NCI-H69 (cell line): ENCODE measurements at regions not wholly inside any gene's neighbourhood (a gene's known extent, or its start where the extent isn't known, plus 50 kb on each side); places are given as distances from the start of the nearest gene placed in this dataset.

Experiments
- DNase-seq: peaks from one replicate; lab custom pipeline; 2025; lab: John Stamatoyannopoulos, UW

GRCh38 chr12:60337839-60338549 is 742.2 kb downstream of the SLC16A7 start:
- DNase-seq, result no peak

GRCh38 chr12:60345442-60345841 is 749.6 kb downstream of the SLC16A7 start:
- no peak for DNase-seq

GRCh38 chr12:60349232-60349978 is 753.6 kb downstream of the SLC16A7 start:
- no peak for DNase-seq

GRCh38 chr12:60387356-60387755 is 791.5 kb downstream of the SLC16A7 start:
- no peak for DNase-seq

- DNase-seq, result no peak
Measured at GRCh38 chr12:60391051-60391450, 795.2 kb downstream of the SLC16A7 start.

DNA sequence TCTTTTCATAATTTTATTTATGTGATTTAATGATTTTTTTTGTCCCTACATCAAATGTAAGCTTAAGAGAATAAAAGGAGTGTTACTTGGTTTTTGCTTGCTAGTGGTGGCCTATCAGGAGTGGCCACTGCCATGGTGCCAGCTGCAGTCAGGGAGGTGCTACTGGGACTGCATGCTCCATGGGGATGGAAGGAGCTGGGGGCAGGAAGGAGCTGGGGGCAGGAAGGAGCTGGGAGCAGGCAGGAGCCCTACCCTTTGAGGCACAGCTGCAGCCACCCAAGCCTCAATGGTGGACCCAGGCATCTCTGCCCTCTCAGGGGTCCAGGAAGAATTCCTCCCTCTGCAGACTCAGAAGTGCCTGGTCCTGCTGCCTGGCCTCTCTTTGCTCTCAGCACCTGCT is 796.0 kb downstream of the SLC16A7 start:
- DNase-seq, result no peak

GRCh38 chr12:60393093-60393492 is 797.3 kb downstream of the SLC16A7 start:
- DNase-seq, result no peak

DNA sequence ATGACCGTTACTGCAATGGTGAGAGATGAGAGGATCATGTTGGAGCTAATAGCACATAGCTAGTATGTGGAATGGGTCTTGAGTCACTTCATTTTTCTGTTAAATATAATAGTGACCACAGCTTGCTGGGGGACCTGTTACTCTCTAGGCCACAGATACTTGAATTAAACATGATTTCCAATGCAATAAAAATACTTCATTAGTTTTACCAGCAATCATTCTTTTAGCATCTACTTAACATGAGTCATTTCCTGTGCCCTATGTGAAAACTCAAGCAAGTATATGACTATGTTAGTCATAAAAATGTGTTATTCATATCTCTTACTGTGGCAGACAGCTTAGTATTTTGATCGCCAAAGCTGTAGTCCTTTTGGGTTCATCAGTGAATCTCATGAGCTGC is 798.8 kb downstream of the SLC16A7 start:
- no peak for DNase-seq

DNA sequence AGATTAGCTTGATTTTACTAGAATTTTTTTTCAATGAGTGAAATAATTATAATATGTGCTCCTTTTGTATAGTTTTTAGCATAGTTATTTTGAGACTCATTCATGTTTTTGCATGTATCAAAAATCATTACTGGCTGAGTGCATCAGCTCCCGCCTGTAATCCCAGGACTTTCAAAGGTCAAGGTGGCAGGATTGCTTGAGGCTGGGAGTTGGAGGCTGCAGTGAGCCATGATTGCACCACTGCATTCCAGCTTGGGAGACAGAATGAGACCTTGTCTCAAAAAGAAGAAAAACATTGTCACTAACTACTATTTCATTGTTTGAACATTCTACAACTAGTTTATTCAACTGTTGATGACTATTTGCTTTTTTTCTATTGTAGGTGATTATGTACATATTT is 802.7 kb downstream of the SLC16A7 start:
- DNase-seq, result no peak

GRCh38 chr12:60399064-60399463 is 803.2 kb downstream of the SLC16A7 start:
- DNase-seq, result no peak

DNA sequence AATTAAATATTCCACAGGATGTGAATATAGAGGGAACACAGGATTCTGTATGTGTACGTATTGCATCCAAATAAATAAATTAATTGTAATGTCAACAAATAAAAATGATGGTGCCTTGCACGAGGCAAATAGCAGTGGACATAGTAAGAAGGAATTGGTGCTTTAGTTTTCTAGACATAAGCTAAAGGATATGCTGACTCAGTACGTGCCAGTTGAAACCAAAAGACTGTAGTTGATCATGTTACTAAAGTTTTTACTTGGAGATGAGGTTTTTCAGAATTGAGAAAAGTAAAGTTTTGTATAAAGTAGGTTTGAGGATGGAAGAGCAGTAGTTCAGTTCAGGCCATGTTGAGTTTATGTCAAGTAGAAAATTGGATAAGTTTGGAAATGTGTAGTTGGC is 807.2 kb downstream of the SLC16A7 start:
- no peak for DNase-seq

GRCh38 chr12:60415351-60415750 is 819.5 kb downstream of the SLC16A7 start:
- no peak for DNase-seq

- DNase-seq, result no peak
Measured at GRCh38 chr12:60419986-60420385, 824.2 kb downstream of the SLC16A7 start.

- DNase-seq, result no peak
Measured at GRCh38 chr12:60421741-60422140, 825.9 kb downstream of the SLC16A7 start.

DNA sequence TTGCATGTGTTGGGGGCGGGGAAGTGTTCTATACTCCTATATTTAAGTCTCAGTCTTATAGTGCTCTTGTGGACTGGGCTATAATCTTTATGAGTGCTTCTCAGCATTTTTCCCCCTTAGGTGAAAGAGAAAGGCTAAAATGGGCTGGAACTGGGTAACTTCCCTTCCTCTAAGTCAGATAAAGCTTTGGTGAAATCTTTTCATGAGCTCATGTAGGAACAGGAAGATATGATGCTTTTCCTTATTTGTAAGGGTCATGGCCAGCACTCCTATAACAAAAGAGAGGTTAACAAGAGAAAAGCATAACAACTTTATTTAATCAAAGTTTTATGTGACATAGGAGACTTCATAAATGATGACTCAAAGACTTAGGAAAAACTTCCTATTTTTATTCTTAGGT is 841.5 kb downstream of the SLC16A7 start:
- DNase-seq, result no peak

GRCh38 chr12:60441577-60441976 is 845.7 kb downstream of the SLC16A7 start:
- DNase-seq, result no peak

DNA sequence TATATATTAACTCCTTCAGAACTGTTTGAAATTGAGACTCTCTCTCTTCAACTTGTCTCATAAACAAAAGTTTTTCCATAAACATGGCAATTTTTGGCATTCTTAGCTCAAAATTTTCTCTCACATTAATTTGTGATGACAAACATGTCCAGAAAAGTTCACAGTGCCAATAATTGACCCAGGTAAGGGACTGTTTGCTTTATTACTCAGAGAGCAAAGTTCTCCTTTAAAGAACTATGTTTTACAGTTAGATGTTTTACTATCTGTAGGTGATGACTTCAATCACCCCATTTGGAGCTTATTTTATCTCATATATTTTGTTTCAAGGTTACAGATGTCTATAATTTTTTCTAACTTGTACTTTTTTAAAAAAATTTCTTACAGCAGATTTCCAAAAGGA is 855.6 kb downstream of the SLC16A7 start:
- no peak for DNase-seq

DNA sequence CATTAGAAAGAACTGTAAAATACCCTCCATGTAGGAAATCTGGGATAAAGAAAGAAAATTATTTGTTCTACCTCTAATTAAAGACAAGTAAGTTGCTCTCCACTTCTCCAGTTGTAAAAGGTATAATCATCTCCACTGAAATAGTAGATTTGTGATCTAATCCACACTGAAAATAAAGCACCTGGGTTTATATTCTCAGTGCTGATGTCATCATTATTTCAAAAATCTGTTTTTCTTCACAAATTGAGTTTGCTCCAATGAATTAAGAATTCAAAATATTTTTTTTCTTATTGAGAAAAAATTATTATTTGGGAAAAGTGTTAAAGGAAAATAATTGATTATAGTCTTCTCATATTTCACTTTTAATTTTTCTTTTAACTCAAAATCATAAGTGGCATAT is 869.2 kb downstream of the SLC16A7 start:
- DNase-seq, result no peak

- DNase-seq, result no peak
Measured at GRCh38 chr12:60468546-60468945, 872.7 kb downstream of the SLC16A7 start.

DNA sequence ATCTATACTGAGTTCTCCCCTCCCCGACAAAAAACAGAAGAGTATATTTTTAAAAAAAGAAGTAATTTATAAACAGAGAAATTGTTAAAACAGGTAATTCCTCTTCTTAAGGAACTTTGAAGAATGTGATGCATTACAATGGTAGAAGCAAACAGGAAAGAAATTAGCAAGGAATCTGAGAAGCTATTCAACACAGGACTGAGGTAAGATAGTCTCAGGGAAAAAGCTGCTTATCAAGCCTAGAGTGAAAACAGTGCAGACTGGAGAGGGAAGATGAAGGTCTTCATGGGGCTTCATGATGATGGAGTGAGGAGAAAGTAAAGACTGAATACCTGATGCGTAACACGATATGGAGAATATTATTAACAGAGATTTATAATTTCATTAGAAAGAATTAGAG is 880.0 kb downstream of the SLC16A7 start:
- DNase-seq, result no peak

DNA sequence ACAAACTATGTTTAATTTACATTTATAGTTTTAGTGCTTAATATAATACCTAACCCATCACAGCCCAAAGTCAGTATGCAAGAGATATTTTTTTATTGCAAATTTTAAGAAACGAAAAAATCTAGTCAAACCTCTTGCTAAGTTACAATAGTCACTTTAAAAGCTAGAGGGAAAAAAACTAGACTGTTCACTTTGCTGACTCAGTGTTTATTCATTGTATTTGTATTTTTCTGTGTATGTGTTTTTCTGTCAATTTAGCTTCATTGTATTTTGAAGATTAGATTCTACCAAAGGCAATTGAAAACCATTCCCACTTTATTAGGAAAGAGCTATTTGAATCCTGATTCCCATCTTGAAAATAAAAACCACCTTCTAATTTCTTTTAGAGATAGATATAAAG is 891.5 kb downstream of the SLC16A7 start:
- no peak for DNase-seq

- DNase-seq, result no peak
Measured at GRCh38 chr12:60489071-60489470, 893.2 kb downstream of the SLC16A7 start.

DNA sequence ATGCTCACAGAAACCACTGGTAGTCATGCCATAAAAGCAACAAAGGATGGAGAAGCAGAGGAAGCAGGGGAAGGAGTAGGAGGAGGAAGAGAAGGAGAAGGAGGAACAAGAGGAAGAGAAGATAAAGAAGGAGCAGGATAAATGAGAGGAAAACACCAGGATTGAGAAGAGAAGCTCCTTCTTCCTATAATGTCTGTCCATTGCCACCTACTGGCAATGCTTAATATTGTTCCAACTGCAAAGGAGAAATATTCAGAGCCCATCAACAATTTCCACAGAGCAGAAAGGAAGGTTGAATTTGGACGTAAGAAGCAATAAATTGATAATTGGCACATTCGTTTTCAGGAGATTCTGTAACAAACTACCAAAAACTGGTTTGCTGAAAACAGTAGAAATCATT is 898.4 kb downstream of the SLC16A7 start:
- DNase-seq, result peak; percentile 5

- no peak for DNase-seq
Measured at GRCh38 chr12:60498656-60499055, 902.8 kb downstream of the SLC16A7 start.
